Fibroblast of pulmonary artery (primary cell): ENCODE measurements at regions not wholly inside any gene's neighbourhood (a gene's known extent, or its start where the extent isn't known, plus 50 kb on each side); places are given as distances from the start of the nearest gene placed in this dataset.
"Not testable (repeated sequence)": the region's sequence is repeated elsewhere in the genome, so short reads cannot be mapped to it uniquely, and the experiment has no call there.

Source experiments
- DNase-seq: peaks from one replicate; pipeline ENCODE4 v3.0.0-alpha.2; 2010; ENCODE audit warnings: low read depth
- H3K4me3 ChIP-seq: replicated peaks from 2 replicates; pipeline ENCODE4 v1.5.1; 2011; ENCODE audit warnings: low read depth, mild to moderate bottlenecking, control low read depth, low read length, moderate library complexity
- TF ChIP-seq, protein P1 (sequence below): IDR thresholded peaks from 2 replicates; pipeline ENCODE4 v1.5.1; 2011; ENCODE audit warnings: mild to moderate bottlenecking, control low read depth, low read length, inconsistent platforms; ENCODE audit errors: missing control alignments

DNA sequence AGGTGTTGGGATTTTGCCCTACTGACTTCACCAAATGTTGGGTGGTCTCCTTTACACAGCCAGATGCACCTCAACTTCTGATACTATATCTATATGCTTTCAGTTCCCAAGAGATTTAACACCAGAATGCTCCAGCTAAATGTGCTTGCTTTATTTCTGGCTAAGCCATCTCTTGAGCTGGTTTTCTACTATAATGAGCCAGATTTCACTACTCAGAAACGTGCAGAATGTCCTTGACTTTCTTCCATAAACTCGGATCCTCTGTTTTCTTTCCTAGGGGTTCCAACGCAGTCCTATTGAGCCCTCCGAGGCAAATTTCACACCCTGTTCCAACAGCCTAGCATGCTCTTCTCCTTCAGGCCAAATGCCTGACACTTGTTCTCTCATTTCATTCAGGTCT is 200.3 kb downstream of the DPY19L2 start:
- no peak overlapping the region for H3K4me3 ChIP-seq
- no peak for DNase-seq
- TF ChIP-seq, protein P1, sequence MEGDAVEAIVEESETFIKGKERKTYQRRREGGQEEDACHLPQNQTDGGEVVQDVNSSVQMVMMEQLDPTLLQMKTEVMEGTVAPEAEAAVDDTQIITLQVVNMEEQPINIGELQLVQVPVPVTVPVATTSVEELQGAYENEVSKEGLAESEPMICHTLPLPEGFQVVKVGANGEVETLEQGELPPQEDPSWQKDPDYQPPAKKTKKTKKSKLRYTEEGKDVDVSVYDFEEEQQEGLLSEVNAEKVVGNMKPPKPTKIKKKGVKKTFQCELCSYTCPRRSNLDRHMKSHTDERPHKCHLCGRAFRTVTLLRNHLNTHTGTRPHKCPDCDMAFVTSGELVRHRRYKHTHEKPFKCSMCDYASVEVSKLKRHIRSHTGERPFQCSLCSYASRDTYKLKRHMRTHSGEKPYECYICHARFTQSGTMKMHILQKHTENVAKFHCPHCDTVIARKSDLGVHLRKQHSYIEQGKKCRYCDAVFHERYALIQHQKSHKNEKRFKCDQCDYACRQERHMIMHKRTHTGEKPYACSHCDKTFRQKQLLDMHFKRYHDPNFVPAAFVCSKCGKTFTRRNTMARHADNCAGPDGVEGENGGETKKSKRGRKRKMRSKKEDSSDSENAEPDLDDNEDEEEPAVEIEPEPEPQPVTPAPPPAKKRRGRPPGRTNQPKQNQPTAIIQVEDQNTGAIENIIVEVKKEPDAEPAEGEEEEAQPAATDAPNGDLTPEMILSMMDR: no peak

DNA sequence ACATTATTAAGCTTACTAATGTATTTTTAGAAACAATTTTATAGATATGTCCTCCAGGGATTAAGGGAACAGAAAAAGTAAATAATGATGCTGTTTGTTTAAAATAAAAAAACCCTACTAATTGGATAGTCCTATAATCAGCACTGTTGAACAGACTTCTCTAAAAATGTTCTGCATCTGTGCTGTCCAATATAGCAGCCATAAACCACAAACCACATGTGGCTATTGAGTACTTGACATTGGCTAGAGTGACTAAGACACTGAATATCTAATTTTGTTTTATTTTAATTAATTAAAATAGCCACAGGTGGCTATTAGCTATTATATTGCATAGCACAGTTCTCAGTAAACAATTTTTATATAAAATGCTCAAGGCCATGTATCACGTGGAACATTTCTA is 210.4 kb downstream of the DPY19L2 start:
- H3K4me3 ChIP-seq: no peak overlapping the region
- no peak for DNase-seq
- TF ChIP-seq, protein P1: no peak

DNA sequence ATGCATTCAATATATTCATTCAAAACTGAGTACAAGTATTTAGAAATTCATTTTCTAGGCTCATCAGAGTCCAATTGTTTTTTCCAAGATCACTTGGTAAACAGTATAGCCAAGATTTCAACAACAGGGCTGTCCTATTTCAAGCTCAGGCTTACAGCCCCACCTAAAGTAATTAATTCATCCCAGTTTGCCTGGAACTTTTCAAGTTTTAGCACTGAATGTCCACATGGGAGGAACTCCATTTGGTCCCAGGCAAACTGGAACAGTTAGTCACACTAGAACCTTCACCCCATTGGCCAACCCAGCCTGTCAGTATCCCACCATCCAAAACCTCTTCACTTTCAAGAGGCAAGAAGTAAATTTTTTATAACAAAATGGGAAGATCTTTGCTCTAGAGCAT is 210.9 kb downstream of the DPY19L2 start:
- TF ChIP-seq, protein P1: no peak
- H3K4me3 ChIP-seq: no peak overlapping the region
- no peak for DNase-seq

DNA sequence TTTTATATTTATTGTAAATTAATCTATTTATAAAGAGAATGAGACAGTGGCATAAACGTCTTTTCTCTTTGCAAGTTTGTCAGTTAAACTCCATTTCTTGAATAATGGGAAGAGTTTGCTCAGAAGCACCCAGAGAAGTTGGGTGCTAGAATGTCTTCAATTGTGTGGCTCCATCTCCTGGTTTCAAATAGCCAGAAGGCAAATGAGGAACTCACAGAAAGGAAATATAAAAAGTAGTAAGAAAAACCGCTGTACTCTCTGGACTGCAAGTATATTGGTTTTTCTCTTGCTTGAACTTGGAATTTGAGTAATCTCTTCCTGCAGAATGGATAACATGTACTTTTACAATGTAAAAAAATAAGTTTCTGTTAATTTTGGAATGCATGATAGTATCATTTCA is 217.5 kb downstream of the DPY19L2 start:
- no peak for DNase-seq
- TF ChIP-seq, protein P1: no peak
- no peak overlapping the region for H3K4me3 ChIP-seq

DNA sequence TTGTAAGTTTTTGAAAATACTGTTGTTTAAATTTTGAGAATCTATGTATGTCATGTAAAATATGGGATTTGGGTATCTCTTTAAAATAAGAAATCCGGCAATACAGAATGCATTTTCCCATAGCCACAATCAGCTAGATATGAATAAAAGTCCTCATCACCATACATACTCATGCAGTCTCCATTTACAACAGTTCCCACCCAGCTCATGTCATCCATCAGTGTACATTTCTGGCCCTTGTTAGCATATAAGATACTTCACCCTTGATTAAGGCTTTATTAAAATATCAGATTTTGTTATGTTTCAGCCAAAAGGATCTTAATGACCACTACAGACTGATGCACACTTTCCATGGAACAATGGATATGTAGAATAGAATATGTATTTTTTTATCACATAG is 218.0 kb downstream of the DPY19L2 start:
- DNase-seq: no peak
- TF ChIP-seq, protein P1: no peak
- no peak overlapping the region for H3K4me3 ChIP-seq

DNA sequence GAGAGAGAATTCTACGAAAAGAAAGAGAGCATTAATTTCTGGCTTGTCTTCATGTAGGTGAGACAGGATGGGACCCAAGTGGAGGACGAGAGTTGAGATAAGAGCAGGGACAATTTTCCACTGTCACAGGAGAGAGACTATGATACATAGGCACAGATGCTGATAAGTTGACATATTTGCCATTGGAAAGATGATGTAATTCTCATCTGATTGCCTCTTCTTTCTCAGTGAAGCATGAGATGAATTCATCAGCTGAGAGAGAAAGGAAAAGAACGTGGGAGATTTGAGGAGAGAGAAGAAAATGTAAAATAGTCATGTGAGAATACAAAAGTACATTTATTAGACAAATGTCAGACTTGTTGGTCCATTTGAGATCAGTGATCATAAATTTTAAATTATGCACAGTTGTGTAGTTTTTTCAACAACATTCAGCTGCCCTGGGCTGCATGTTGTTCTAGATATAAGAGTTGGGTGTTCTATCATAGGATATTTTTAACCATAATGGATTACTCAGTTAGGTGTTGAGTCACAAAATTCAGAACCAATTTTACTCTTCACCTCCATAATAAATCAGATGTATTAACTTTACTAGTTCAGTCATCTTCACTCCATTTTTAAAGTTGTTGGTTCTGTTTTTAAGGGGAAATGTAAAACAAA is 222.9 kb downstream of the DPY19L2 start:
- H3K4me3 ChIP-seq: no peak overlapping the region
- no peak for DNase-seq
- TF ChIP-seq, protein P1: no peak

DNA sequence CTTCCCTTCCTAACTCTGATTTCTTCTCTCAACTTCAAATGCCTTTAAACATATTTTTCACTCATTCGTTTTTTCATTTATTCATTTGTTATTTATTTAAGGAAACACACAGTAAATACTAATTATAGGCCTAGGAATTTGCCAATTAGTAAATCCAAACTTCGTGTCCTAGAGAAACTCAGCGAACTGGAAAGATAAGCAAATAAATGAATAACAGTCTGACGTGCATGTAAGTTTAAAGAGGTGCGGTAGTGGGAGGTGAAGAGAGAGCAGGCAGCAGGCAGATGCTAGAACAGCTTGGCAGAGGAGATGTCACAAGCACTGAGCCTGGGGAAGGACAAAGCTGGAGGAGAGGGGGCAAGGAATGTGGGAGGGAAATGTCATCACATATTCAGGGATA is 228.2 kb downstream of the DPY19L2 start:
- TF ChIP-seq, protein P1: no peak
- H3K4me3 ChIP-seq: no peak overlapping the region
- no peak for DNase-seq

DNA sequence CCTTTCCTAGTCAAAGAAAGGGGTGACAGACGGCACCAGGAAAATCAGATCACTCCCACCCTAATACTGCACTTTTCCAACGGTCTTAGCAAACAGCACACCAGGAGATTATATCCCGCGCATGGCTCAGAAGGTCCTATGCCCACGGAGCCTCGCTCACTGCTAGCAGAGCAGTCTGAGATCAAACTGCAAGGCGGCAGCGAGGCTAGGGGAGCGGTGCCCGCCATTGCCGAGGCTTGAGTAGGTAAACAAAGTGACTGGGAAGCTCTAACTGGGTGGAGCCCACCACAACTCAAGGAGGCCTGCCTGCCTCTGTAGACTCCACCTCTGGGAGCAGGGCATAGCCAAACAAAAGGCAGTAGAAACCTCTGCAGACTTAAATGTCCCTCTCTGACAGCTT is 233.9 kb downstream of the DPY19L2 start:
- H3K4me3 ChIP-seq, DNase-seq: not testable (repeated sequence)

DNA sequence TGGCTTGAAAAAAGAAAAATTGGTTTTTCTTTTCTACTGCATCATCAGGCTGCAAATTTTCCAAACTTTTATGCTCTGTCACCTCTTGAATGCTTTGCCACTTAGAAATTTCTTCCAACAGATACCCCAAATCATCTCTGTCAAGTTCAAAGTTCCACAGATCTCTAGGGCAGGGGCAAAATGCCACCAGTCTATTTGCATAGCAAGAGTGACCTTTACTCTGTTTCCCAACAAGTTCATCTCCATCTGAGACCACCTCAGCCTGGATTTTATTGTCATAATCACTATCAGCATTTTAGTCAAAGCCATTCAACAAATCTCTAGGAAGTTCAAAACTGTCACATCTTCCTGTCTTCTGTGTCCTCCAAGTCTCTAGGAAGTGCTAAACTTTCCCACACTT is 240.3 kb downstream of the DPY19L2 start:
- H3K4me3 ChIP-seq, DNase-seq: not testable (repeated sequence)

DNA sequence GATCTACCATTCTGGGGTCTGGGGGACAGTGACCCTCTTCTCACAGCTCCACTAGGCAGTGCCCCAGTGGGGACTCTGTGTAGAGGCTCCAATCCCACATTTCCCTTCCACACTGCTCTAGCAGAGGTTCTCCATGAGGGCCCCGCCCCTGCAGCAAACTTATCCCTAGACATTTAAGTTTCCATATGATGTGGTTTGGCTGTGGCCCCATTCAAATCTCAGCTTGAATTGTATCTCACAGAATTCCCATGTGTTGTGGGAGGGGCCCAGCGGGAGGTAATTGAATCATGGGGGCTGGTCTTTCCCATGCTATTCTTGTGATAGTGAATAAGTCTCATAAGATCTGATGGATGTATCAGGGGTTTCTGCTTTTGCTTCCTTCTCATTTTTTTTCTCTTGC is 241.3 kb downstream of the DPY19L2 start:
- DNase-seq, H3K4me3 ChIP-seq: not testable (repeated sequence)
